Cerebellar cortex (tissue), 1 donor: ENCODE measurements at regions not wholly inside any gene's neighbourhood (a gene's known extent, or its start where the extent isn't known, plus 50 kb on each side); places are given as distances from the start of the nearest gene placed in this dataset.
A peak's percentile ranks its signal among the peaks of the same experiment; 100 is the strongest.
"Not testable (repeated sequence)": the region's sequence is repeated elsewhere in the genome, so short reads cannot be mapped to it uniquely, and the experiment has no call there.

Source experiments
- DNase-seq: peaks from one replicate; pipeline ENCODE4 v3.0.0-alpha.2; 2015; ENCODE audit warnings: low spot score

DNA sequence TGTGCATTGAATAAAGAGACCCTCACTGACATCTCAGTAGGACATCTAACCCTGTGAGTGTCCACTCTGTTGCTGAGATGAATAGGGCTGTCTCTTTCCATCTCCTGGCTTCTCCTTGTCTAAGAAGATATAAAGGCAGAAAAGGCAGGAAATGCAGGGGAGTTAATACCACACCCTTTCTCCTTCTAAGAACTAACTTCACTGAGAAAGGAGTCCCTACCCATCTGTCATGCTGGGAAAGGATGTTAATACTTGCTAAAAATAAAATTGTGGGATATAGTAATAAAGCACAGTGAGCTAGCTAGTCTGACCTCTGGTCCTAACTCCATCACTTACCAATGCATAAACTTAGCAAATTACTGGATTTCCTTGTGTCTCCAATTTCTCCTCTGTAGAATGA, 213.9 kb upstream of the FIGN start:
- no peak for DNase-seq

DNA sequence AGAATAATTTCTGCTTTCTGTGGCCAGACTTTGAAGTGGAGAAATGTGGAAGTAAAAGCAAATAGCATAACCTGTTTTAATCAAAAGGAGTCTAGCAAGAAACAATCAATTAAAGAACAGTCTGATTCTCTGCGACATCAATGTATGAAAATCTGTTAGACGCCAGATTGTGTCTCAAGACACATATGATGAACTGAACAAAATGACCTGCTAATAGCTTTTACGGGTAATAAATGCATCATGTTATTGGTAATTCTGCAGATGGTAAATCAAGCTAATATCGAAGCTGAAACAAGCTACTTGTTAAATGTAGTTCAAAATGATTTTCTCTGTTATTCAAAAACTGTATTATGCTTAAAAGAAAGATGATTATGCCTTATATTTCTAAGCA, 208.5 kb upstream of the FIGN start:
- DNase-seq: no peak

DNA sequence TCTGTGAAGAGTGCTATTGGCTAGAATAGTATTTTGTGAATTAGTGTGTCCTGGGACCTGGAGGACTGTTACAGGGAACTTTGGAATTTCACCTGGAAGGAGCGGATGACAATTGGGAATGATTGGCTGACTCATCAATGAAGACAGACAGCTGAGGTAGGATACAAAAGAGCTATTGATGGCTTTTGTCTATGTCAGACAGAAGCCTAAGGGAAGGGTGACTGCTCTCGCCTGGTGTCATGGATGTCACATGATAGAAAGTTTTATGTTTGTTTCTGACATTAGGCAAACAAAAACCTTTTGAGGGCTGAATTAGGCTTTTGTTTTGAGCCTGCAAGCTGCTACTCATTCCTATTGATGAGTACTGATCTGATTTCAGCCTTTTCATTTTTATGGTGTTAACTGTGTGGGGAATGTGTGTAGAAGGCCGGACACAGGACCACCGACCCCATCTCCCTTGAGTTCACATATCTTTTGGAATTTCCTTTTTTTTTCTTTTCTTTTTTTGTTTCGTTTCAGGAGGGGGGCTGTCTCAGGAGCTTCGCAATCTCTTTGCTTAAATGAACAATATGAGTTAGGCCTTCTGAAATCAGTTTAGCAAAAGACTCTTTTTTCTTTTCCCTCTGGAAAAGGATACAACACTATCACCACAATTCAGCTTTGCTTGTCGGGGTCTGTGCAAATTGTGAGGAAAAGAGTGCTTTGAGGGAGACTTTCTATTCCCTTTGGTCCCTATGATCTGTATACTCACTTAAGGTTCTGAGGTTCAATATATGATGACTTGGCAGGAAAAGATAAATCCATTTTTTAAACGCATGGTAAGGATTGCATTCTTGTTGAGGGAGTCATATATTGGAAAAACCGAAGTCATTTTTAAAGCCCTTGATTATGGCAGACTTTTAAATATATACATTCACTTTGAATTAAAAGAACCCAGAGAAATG, 207.9 kb upstream of the FIGN start:
- no peak for DNase-seq

DNA sequence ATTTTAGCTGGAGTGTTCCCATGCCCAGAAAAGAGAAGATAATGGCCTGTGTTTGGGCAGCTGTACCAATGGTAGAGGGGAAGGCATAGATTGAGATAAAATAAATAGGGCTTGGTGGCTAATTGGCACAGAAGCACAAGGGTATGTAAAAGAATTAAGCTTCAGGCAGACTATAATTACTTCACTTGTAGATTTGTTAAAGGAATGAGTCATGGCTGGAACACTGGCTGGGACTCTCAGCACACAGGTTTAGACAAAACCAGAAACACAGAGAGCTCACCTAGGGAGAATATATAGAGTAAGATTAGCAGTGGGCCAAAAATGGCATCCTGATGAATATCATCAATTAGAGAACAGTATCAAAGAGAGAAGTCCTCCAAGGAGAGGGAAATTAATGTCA, 198.3 kb upstream of the FIGN start:
- DNase-seq: no peak

DNA sequence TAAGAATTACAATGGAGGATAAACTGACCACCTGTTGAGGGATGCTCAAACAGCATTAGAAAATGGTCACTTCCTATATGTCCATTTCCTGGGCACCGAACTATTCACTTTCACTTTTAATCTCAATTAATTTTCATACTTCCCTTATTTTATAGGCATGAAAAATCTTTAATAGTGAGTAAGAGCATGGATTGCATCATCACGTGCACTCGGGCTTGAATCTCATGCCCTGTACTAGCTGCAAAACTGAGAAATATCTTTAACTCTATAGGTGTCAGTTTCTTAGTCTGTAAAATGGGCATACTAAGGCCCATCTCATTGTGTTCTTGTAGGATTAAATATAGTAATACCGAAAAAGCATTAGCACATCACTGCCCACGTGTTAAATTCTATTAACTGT, 183.9 kb upstream of the FIGN start:
- DNase-seq: no peak

DNA sequence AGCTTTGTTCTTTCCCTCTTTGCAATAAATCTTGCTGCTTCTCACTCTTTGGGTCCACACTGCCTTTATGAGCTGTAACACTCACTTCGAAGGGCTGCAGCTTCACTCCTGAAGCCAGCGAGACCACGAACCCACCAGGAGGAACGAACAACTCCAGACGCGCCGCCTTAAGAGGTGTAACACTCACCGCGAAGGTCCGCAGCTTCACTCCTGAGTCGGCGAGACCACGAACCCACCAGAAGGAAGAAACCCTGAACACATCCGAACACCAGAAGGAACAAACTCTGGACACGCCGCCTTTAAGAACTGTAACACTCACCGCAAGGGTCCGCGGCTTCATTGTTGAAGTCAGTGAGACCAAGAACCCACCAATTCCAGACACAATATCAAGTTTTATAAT, 178.7 kb upstream of the FIGN start:
- not testable (repeated sequence) for DNase-seq

DNA sequence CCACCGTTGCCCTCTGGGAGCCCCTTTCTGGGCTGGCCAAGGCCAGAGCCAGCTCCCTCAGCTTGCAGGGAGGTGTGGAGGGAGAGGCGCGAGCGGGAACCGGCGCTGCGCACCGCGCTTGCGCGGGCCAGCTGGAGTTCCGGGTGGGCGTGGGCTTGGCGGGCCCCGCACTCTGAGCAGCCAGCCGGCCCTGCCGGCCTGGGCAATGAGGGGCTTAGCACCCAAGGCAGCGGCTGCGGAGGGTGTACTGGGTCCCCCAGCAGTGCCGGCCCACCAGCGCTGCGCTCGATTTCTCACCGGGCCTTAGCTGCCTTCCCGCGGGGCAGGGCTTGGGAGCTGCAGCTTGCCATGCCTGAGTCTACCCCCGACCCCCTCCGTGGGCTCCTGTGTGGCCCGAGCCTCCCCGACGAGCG, 177.7 kb upstream of the FIGN start:
- not testable (repeated sequence) for DNase-seq

DNA sequence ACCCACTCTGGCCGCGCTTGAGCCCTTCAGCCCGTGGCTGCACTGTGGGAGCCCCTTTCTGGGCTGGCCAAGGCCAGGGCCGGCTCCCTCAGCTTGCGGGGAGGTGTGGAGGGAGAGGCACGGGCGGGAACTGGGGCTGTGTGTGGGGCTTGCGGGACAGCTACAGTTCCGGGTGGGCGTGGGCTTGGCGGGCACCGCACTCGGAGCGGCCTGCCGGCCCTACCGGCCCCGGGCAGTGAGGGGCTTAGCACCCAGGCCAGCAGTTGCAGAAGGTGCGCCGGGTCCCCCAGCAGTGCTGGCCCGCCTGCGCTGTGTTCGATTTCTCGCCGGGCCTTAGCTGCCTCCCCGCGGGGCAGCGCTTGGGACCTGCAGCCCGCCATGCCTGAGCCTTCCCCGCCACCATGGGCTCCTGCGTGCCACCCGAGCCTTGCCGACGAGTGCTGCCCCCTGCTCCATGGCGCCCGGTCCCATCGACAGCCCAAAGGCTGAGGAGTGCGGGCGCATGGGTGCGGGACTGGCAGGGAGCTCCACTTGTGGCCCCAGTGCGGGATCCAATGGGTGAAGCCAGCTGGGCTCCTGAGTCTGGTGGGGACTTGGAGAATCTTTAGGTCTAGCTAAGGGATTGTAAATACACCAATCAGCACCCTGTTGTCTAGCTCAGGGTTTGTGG, 173.7 kb upstream of the FIGN start:
- DNase-seq: no peak

DNA sequence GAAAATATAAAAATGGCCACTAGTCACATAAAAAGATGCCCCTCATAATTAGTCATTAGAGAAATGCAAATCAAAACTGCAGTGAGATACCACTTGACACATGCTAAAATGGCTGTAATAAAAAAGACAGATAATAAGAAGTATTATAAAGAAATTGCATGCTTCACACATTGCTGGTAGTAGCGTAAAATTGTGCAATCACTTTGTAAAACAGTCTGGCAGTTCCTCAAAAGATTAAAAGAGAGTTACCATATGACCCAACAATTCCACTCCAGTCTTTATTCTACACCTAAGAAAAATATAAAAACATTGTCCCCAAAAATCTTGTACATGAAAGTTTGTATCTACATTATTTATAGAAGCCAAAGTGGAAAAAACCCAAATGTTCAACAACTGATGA, 170.6 kb upstream of the FIGN start:
- DNase-seq: no peak

DNA sequence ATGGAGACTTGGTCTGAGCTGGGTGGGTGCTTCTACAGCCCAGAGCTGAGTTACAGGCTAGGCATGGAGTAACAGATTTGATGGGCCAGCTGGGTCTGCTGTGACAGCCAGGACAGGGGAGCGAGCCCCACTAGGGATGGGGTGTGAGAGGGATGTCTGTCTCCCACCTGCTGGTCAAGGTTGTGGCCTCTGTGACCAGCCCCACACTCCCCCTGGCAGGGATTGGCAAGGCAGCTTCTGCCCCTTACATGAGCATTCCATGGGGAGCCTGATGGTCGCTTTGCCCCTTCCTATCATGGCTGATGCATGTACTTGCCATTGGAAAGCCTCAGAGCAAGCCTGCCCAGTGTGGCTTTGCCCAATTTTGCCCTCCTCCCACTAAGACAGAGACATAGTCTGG, 162.0 kb upstream of the FIGN start:
- DNase-seq: no peak

DNA sequence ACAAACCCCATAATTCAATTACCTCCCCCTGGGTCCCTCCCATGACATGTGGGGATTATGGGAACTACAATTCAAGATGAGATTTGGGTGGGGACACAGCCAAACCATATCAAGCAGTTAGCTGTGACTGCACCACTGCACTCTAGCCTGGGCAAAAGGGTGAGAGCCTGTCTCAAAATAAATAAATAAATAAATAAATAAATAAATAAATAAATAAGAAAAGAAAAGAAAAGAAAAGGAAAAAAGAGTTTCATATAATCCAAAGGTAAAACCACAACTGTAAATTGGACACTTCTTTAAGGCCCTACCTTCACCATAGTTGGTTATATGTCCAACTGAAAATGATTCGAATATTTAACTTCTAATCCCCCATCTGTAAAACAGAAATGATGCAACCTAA, 157.6 kb upstream of the FIGN start:
- DNase-seq: not testable (repeated sequence)

DNA sequence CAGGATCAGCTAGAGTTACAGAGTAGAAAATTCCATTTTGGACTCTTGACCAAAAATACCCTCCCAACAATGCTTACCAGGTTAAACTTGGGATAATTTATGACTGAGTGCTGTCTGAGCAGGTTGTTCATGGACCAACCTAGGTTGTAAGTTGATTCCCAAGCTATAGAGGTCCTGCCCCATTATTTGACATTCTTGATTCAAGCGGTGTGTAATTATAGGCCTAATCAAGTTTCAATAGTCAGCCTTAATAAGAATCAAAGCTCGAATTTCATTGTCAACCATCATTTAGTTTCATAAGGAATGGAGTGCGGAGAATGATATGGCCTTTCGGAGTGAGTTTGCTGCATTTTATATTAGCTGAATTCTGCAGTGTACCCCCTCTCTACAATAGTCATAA, 152.8 kb upstream of the FIGN start:
- DNase-seq: no peak

DNA sequence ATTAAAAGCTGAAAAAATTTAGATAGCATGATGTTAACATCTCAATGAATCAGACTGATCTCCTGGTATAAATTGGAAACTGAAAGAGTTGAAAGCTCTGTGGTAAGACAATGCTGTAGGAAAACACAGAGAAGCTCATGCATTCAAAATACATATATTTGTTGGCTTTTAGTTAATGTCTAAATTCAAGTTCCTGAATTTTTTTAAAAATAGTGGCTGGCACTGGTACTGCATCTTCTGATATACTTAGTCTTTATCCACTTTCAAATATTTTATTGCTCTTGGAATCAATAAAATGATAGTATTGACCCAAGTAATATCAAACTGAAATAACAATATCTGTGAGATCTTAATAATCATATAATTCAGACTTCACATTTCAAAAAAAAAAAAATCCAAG, 151.4 kb upstream of the FIGN start:
- DNase-seq: no peak

DNA sequence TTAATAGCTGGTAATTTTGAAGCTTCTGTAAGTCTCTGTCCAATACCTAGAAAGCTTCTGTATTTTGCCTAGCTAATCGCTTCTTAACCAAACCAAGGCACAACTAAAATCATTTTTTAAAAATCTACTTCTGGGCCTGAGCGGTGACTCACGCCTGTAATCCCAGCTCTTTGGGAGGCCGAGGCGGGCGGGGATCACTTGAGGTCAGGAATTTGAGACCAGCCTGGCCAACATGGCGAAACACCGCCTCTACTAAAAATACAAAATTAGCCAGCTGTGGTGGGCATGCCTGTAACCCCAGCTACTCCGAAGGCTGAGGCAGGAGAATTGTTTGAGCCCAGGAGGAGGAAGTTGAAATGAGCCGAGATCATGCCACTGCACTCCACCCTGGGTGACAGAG, 148.6 kb upstream of the FIGN start:
- no peak for DNase-seq

DNA sequence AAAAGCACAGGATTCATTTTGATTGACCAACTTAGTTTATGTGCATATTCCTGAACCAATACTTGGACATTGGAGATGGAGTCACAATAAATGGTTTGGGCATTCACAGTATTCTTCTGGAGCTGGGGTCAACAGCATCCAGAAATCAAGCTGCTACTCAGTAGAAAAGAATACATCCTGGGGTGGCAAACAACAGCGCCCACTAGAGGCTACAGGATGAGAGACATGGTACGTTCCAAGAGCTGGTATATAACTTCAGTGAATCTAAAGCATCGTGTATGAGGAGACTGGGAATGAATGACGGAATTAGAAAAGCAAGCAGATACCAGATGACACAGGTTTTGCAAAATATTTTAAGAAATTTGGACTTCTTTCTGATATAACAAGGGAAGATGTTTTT, 142.9 kb upstream of the FIGN start:
- DNase-seq: peak; percentile 40

DNA sequence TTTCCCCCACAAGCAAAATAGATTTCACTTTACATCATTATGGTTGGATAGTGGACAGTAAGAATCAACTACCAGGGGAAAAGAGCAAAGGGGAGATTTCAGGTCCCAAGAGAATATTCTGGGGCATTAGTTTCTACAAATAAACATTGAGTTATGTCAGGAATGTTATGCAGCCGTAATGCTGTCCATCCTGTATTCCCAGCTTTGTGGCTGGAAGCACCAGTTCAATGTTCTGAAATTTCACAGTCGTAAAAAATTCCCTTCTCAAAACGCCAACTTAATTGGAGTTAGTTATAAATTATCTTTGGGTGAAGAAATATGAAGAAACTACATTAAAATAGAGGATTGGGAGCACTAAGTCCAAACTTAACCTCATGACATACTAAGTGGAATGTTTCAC, 141.5 kb upstream of the FIGN start:
- DNase-seq: no peak

DNA sequence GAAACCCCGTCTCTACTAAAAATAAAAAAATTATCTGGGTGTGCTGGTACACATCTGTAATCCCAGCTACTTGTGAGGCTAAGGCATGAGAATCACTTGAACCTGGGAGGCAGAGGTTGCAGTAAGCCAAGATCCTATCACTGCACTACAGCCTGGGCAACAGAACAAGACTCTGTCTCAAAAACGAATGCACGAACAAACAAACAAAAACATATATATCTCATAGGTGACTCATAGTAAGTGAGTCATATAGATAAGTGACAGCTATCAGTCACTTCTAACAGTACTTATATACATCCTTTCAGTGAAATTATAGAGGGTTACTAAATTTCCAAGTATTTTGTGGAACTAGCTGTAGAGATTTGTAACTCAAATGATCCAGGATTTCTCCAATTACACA, 127.3 kb upstream of the FIGN start:
- no peak for DNase-seq

DNA sequence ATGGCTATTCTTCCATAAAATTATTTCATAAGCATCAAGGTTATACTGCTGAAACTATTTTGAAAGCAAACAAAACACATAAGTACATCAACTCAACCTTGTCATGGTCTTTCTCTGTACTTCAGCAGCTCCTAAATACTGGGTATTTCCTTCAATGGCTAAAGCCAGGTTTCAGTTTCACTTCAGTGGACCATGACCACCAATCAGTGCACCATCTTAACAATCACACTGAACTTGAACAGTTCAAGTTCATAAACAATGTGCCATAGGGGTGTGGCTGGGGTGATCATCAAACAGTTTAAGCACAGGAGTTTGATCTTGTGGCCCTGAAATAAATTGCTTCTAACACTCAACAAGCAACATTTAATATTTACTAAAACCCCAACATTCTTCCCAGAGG, 124.1 kb upstream of the FIGN start:
- no peak for DNase-seq

DNA sequence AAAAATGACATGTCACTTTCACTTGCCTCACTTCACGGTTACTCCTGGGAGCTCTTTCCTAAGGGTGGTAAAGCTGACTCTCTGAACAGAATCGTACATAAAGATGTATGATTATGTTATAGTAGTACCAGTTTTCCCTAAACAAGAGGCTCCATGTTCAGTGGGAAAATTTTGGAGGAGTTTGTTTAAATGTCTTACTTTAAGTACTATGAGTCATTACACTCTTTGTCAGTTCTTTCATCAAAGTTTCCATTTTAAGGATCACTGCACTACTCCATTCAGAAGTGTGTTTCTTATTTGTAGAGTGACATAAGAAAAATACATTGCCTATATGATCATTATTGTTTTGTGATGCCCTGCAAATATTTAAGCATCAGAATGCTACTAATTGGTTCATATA, 121.1 kb upstream of the FIGN start:
- DNase-seq: no peak

DNA sequence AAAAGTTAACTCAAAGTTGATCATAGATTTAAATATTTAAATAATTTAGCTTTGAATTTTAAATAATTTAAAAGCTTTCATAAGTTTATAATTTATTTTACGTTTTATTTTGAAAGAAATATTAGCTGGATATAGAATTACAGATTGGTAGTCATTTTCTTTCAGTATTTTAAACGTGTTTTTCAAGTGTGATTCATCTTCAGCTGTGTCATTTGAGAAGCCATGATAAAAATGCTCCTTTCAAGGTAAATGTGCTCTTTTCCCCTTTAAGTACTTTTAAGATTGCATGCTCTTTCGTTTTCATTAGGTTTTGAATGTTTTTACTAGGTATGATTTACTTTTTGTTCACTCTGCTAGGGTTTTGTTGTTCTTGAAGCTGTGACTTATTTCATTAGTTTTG, 116.8 kb upstream of the FIGN start:
- no peak for DNase-seq

DNA sequence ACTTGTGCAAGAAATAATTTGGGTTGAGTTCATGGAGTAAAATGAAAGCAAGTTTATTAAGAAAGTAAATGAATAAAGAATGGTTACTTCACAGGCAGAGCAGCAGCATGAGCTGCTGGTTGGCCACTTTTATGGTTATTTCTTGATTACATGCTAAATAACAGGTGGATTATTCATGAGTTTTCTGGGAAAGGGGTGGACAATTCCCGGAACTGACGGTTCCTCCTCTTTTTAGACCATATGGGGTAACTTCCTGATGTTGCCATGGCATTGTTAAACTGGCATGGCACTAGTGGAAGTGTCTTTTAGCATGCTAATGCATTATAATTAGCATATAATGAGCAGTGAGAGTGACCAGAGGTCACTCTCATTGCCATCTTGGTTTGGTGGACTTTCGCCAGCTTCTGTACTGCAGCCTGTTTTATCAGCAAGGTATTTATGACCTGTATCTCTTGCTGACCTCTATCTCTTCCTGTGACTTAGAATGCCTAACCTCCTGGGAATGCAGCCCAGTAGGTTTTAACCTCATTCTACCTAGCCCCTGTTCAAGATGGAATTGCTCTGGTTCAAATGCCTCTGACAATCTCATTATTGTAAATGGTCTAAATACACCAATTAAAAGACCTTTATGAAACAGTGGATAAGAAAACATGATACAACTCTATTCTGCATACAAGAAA, 114.1 kb upstream of the FIGN start:
- DNase-seq: no peak

DNA sequence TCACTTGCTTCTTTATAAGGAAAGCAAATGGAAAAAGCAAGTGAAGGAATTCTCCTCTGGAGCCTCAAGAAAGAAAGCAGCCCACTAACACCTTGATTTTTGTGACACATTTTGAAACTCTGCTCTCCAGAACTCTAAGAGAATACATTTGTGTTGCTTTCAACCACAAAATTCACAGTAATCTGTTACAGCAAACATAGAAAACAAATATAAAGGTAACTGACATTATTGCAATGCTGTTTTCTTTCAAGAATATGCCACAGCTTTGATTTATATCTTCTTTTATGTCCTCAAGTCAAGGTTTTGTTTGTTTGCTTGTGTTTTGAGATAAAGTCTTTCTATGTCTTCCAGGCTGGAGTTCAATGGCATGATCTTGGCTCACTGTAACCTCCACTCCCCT, 103.1 kb upstream of the FIGN start:
- DNase-seq: no peak

DNA sequence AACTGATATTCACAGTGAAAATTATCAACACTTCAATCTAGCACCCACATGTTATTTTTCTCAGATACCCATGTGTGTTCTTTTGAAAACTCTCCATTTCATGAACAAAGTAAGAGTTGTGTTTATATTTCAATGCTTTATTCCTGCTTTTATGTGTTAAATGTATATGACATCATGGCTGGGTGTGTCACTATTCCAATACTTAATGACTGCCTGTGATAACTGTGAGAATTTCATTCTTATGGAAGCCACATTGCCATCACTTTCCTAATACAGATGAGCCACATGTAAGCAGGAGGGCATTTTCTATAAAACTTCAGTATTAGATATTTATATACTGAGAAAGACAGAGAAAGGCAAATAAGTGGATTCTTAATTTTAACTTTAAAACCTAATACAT, 100.4 kb upstream of the FIGN start:
- DNase-seq: no peak
